Stimulated activated CD8-positive, alpha-beta memory T cell treated with anti-CD3 and anti-CD28 coated beads, Interleukin-7, amount 100 ng/mL, for 1 hour (primary cell): ENCODE measurements at regions not wholly inside any gene's neighbourhood (a gene's known extent, or its start where the extent isn't known, plus 50 kb on each side); places are given as distances from the start of the nearest gene placed in this dataset.
"Not testable (repeated sequence)": the region's sequence is repeated elsewhere in the genome, so short reads cannot be mapped to it uniquely, and the experiment has no call there.

Source experiments
- DNase-seq, 2 donors: peaks; one replicate each; pipeline ENCODE4 v3.0.0-alpha.2; 2020; ENCODE audit warnings: low read depth in 2 of 2

GRCh38 chr4:188434643-188435042 is 295.4 kb downstream of the TRIML1 start:
- no peak for DNase-seq

- DNase-seq, result no peak
Observed at GRCh38 chr4:188435381-188435780, 296.1 kb downstream of the TRIML1 start.

- no peak for DNase-seq
Observed at GRCh38 chr4:188437535-188437934, 298.3 kb downstream of the TRIML1 start.

- not testable (repeated sequence) for DNase-seq
Observed at GRCh38 chr4:188438391-188438824, 299.2 kb downstream of the TRIML1 start.

GRCh38 chr4:188439641-188440311 is 300.5 kb downstream of the TRIML1 start:
- DNase-seq, result no peak

- no peak for DNase-seq
Observed at GRCh38 chr4:188444500-188444899, 305.3 kb downstream of the TRIML1 start.

- DNase-seq, result not testable (repeated sequence)
Observed at GRCh38 chr4:188448996-188449395, 309.8 kb downstream of the TRIML1 start.

GRCh38 chr4:188450571-188450970 is 311.3 kb downstream of the TRIML1 start:
- DNase-seq, result no peak

GRCh38 chr4:188452097-188452496 is 312.9 kb downstream of the TRIML1 start:
- DNase-seq, result no peak

- no peak for DNase-seq
Observed at GRCh38 chr4:188454575-188454974, 315.3 kb downstream of the TRIML1 start.

GRCh38 chr4:188455062-188455752 is 316.0 kb downstream of the TRIML1 start:
- no peak for DNase-seq

- DNase-seq, result no peak
Observed at GRCh38 chr4:188459381-188459780, 320.1 kb downstream of the TRIML1 start.

- no peak for DNase-seq
Observed at GRCh38 chr4:188463909-188464308, 324.7 kb downstream of the TRIML1 start.

- no peak for DNase-seq
Observed at GRCh38 chr4:188466001-188466400, 326.8 kb downstream of the TRIML1 start.

GRCh38 chr4:188484256-188484655 is 345.0 kb downstream of the TRIML1 start:
- no peak for DNase-seq

GRCh38 chr4:188485906-188486305 is 346.7 kb downstream of the TRIML1 start:
- no peak for DNase-seq

- no peak for DNase-seq
Observed at GRCh38 chr4:188492886-188493285, 353.6 kb downstream of the TRIML1 start.

- no peak for DNase-seq
Observed at GRCh38 chr4:188495169-188495568, 355.9 kb downstream of the TRIML1 start.

GRCh38 chr4:188511431-188511830 is 372.2 kb downstream of the TRIML1 start:
- no peak for DNase-seq

- DNase-seq, result no peak
Observed at GRCh38 chr4:188532751-188533150, 393.5 kb downstream of the TRIML1 start.

GRCh38 chr4:188534297-188534696 is 395.1 kb downstream of the TRIML1 start:
- DNase-seq, result no peak

- no peak for DNase-seq
Observed at GRCh38 chr4:188534917-188535316, 395.7 kb downstream of the TRIML1 start.

- DNase-seq, result no peak
Observed at GRCh38 chr4:188536826-188537225, 397.6 kb downstream of the TRIML1 start.
